HG03064 (cell line): ENCODE measurements at regions not wholly inside any gene's neighbourhood (a gene's known extent, or its start where the extent isn't known, plus 50 kb on each side); places are given as distances from the start of the nearest gene placed in this dataset.

Source experiments
- ATAC-seq: cut with Tn5 transposase; IDR thresholded peaks from one replicate; pipeline ENCODE4 v1.9.1; 2021; ENCODE audit warnings: low read depth; ENCODE audit not compliant: unreplicated experiment

- no peak for ATAC-seq
Measured at GRCh38 chr1:106680216-106680615, 376.3 kb upstream of the PRMT6 start.

DNA sequence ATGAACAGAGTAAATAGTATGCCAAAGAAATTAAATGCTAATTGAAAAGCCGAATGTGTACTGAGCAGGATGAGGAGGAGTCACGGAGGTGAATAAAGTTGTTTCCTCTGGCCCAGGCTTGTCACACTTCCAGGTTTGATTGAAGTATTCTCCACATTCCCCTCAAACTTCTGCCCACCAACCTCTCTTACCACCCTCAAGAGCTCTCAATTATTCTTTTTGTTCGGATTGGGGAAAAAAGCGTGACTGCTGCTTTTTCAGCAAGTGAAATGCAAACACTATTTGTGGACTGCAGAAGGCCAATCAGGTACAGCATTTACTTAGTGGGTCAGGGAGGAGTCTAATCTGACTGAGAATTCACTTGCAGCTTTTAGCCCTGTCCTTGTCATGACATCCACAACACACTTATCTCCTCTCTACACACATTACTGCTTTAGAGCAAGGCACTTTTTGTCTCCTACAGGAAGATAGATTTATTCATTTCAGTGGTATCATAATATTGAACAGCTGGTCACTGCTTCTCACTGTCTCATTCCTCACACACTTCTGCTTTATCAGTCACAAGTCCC lies 375.6 kb upstream of the PRMT6 start:
- ATAC-seq: no peak

DNA sequence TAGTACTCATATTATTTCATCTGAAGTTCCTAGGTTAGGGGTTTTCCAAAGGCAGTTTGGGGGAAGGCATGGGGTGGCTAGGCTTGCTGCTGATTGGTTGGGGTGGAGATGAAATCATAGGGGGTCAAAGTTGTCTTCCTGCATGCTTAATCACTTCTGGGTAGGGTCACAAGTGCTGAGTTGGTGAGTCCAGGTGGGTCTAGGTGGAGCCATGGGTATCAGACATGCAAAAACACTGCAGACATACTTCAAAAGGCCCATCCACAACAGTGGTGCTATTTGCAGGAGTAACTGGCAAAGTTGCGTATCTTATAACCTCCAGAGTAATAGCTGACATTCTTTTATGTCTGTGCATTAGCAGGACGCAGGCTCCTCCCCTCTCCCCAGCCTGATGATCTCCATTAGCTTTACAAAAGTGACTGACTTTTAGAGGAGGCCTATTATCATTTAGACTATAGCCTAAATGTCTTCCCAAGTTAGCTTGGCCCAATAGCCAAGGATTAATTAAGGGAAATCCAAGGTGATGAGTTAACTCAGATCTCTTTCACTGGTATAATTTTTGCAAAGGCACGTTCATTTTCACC lies 374.4 kb upstream of the PRMT6 start:
- ATAC-seq: no peak

DNA sequence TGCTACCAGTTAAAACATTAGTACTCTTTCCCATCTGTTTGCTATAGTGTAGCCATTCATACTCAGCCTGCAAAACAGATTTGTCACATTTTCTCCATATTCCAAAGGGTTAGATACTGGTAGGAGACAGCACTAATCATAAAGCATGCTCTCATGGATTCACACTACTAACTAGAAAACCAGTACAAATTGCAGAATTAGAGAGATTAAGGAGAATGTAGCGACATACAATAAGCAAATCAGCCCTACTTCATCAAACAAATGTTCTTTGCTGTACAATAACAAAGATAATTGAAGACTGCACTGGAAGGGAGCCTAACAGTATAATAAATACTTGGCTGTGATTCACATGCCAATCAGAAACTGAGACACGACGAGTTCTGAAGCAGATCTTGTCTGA lies 368.0 kb upstream of the PRMT6 start:
- ATAC-seq: no peak

DNA sequence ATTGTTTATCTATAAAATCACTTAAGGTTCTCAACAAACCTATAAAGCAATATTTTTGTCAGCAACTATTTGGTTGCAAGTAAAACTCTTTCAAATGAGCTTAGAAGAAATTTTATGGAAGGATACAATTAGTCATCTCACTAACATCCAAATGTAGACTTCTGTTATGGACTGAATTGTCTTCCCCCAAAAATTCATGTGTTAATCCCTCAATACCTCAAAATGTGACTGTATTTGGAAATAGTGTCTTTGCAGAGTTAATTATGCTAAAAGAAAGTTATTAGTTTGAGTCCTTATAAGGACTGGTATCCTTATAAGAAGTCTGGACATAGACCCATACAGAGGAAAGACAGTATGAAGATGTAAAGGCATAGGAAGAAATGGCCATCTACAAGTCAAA lies 357.8 kb upstream of the PRMT6 start:
- no peak for ATAC-seq

GRCh38 chr1:106699433-106699832 lies 357.0 kb upstream of the PRMT6 start:
- ATAC-seq: no peak

- ATAC-seq: no peak
Measured at GRCh38 chr1:106700211-106700610, 356.3 kb upstream of the PRMT6 start.

DNA sequence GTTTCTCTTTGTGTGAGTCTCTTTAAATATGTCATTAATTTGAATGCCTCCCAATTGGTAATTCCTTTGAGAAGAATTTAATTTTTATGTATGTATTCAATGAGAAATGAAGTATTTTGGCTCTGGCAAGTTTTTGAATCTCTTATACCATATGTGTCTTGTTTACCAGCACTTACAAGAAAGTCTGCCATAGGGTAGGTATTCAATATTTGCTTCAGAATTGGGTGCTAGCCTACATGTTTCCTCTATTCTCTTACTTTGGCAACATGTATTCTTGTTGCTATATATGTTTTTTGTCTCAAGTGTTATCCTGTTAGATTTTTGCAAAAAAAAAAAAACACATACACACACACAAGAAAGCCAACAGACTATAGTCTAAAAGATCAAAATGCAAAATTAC lies 350.5 kb upstream of the PRMT6 start:
- no peak for ATAC-seq

- no peak for ATAC-seq
Measured at GRCh38 chr1:106717591-106717990, 338.9 kb upstream of the PRMT6 start.

GRCh38 chr1:106721790-106722189 lies 334.7 kb upstream of the PRMT6 start:
- no peak for ATAC-seq

DNA sequence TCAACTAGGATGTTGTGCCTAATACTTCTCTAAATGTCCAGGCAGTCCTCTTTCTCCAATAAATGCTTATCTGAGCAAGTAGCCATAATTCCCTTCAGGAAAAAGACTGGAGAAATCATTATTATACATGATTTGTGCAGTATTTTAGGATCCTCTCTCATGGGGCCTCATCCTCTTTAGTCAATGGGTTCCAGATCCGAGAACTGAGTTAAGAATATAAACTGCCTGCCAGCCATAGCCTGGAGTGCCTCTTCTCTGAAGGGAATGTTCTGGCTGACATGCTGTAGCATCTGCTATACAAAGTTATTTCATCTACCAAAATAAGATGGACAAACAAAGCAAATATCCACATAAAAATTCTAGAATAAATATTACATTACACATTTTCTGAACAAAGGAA lies 334.0 kb upstream of the PRMT6 start:
- ATAC-seq: no peak

GRCh38 chr1:106727171-106727570 lies 329.3 kb upstream of the PRMT6 start:
- ATAC-seq: no peak

DNA sequence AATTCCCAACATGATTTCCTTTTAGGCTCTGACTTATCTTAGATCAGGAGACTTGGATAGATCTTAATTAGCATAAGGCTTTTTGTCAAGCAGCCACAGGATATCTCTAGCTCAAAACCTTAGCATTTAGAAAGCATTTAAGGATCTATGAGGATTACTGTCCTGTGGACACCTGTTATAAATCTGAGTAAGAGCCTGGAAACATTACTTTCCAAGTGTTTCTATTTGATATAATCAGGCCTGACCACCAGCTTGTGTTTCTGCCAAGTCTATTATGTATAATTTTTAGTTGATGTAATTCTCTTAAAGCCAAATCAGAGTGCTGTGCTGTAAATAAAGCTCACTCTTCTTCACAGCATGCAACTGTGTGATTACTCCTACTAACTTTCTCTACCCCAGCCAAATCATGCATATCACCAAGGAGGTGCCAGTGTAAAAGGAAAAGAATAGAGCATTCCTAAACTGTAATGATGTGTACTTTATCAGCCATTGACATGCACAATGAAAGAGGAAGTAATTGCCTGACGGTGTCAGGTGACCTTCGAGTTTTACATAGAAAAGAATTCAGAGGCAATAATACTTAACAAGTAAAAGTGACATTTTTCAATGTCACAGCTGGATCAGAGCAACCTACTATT lies 309.9 kb upstream of the PRMT6 start:
- no peak for ATAC-seq

- no peak for ATAC-seq
Measured at GRCh38 chr1:106747232-106747631, 309.2 kb upstream of the PRMT6 start.

DNA sequence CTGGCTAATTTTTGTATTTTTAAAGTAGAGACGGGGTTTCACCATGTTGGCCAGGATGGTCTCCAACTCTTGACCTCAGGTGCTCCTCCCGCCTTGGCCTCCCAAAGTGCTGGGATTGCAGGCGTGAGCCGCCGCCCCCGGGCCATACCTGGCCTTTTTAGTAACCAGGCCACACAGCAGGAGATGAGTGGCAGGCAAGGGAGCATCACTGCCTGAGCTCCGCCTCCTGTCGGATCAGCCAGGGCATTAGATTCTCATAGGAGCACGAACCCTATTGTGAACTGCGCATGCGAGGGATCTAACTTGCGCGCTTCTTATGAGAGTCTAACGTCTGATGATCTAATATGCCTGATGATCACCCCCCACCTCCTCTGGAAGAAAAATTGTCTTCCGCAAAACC lies 308.7 kb upstream of the PRMT6 start:
- no peak for ATAC-seq

GRCh38 chr1:106748606-106749005 lies 307.9 kb upstream of the PRMT6 start:
- ATAC-seq: no peak

- no peak for ATAC-seq
Measured at GRCh38 chr1:106749491-106749890, 307.0 kb upstream of the PRMT6 start.

- no peak for ATAC-seq
Measured at GRCh38 chr1:106749906-106750305, 306.6 kb upstream of the PRMT6 start.

DNA sequence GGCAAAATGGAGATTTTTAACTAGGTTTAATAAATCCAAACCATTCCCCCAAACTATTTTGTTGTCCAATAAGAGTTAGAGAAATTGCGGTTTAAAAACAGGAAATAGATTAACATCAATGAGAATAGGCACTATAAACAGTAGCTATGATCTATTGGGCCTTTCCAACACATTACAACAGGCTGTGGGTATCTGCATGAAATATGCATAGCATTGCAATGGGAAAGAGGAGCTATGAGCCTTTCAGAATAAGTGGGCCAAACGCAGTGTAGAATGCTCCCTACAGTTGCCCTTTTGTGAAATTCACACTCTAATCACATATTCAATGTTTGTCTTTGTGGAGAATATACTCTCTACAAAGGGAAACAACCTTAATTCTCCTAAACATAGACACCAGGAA lies 305.5 kb upstream of the PRMT6 start:
- ATAC-seq: no peak

GRCh38 chr1:106753066-106753465 lies 303.4 kb upstream of the PRMT6 start:
- no peak for ATAC-seq

GRCh38 chr1:106754957-106755356 lies 301.5 kb upstream of the PRMT6 start:
- ATAC-seq: no peak

DNA sequence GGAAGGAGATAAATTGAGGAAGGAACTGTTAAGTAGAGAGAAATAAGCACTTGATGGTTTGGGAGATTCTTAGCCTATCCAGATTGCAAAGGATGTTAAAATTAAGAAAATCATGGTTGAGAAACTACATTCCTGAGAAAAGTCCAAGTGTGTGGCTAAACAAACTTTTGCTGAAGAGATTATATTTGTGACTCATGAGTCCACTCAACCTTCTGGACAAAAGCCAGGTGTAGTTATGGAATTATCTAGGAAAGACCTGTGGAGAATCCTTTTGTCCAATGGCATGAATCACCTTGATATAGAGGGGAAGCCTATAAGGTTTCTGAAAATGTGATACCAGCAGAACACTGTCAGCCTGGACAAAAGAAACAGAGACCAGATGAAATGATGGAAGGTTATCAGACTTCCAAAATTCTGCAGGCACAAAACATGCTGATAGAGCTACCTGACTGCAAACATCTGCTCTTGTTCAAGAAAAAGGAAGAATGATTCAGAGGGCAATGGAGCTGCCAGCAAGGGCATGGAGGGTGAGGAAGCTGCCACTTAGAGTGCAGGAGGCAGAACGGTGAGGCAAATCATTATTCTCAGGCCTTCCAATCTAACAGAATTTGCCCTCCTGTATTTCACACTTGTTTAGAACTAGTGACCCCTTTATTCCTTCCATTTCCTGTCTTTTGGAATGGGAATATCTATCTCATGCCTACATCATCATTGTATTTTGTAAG lies 300.6 kb upstream of the PRMT6 start:
- no peak for ATAC-seq
